Type B pancreatic cell (in vitro differentiated cells): ENCODE measurements at regions not wholly inside any gene's neighbourhood (a gene's known extent, or its start where the extent isn't known, plus 50 kb on each side); places are given as distances from the start of the nearest gene placed in this dataset.

Experiments
- DNase-seq: peaks from one replicate; pipeline ENCODE4 v3.0.0; 2021; ENCODE audit warnings: mixed read lengths; ENCODE audit not compliant: unreplicated experiment; ENCODE audit errors: extremely low spot score
- H3K27ac Mint-ChIP-seq: 2 replicates; pipeline ENCODE4 v1.8.0; 2021; ENCODE audit warnings: mild to moderate bottlenecking, mixed read lengths
- H3K27me3 Mint-ChIP-seq: 2 replicates; pipeline ENCODE4 v1.8.0; 2021; ENCODE audit warnings: mixed read lengths
- H3K36me3 Mint-ChIP-seq: 2 replicates; pipeline ENCODE4 v1.8.0; 2021; ENCODE audit warnings: mixed read lengths
- H3K4me1 Mint-ChIP-seq: one replicate; pipeline ENCODE4 v1.8.0; 2021; ENCODE audit warnings: mixed read lengths; ENCODE audit not compliant: unreplicated experiment
- H3K4me3 Mint-ChIP-seq: 2 replicates; pipeline ENCODE4 v1.8.0; 2021; ENCODE audit warnings: mild to moderate bottlenecking, mixed read lengths
- H3K9me3 Mint-ChIP-seq: 2 replicates; pipeline ENCODE4 v1.8.0; 2021; ENCODE audit warnings: mixed read lengths
- TF ChIP-seq, protein P1 (sequence below): fragments of 200-600 bp; sonication (generic); conservative IDR thresholded peaks from 2 replicates; pipeline ENCODE4 v1.5.0; 2021; ENCODE audit warnings: antibody characterized with exemption, mild to moderate bottlenecking

DNA sequence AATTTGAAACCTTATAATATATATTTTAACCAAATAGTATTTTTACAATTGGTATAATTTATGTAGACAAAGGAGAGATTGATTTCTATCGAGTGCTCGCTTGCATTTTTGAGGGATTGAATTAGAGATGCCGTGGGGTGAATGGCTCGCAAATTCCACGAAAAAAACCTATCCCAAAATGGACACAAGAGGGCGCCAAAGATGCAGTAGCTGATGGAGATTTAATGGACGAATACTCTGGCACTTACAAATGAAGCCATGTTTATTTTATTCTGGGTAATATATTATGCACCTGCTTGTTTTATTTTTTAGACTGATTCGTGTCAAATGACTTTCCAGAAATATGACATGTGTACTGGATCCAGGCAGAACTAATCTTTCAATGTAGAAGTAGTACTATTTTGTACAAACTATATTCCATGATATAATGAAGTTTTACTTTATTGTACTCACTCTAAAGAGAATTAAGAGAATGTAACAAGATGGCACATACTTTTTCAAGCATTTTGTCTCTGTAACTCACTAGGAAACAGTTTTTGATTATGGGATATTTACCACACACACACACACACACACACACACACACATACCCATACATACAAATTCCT, 505.4 kb downstream of the PLCL1 start:
- no peak overlapping the region for H3K27ac Mint-ChIP-seq
- DNase-seq: no peak
- no peaks in the 10 kb centered on the region for H3K4me1 Mint-ChIP-seq
- H3K36me3 Mint-ChIP-seq: no peaks in the 10 kb centered on the region
- H3K27me3 Mint-ChIP-seq: peaks cover 30% of the 10 kb centered on the region
- TF ChIP-seq, protein P1, sequence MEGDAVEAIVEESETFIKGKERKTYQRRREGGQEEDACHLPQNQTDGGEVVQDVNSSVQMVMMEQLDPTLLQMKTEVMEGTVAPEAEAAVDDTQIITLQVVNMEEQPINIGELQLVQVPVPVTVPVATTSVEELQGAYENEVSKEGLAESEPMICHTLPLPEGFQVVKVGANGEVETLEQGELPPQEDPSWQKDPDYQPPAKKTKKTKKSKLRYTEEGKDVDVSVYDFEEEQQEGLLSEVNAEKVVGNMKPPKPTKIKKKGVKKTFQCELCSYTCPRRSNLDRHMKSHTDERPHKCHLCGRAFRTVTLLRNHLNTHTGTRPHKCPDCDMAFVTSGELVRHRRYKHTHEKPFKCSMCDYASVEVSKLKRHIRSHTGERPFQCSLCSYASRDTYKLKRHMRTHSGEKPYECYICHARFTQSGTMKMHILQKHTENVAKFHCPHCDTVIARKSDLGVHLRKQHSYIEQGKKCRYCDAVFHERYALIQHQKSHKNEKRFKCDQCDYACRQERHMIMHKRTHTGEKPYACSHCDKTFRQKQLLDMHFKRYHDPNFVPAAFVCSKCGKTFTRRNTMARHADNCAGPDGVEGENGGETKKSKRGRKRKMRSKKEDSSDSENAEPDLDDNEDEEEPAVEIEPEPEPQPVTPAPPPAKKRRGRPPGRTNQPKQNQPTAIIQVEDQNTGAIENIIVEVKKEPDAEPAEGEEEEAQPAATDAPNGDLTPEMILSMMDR: peak; percentile 93
- H3K9me3 Mint-ChIP-seq: no peaks in the 10 kb centered on the region
- no peak overlapping the region for H3K4me3 Mint-ChIP-seq

GRCh38 chr2:198309081-198309480, 504.7 kb downstream of the PLCL1 start:
- Mint-ChIP-seq H3K36me3 (no peaks in the 10 kb centered on the region), H3K9me3 (no peaks in the 10 kb centered on the region), H3K4me1 (no peaks in the 10 kb centered on the region), H3K27me3 (peaks cover 24% of the 10 kb centered on the region), H3K4me3 (no peak overlapping the region), H3K27ac (no peak overlapping the region)
- TF ChIP-seq, protein P1: no peak
- no peak for DNase-seq

DNA sequence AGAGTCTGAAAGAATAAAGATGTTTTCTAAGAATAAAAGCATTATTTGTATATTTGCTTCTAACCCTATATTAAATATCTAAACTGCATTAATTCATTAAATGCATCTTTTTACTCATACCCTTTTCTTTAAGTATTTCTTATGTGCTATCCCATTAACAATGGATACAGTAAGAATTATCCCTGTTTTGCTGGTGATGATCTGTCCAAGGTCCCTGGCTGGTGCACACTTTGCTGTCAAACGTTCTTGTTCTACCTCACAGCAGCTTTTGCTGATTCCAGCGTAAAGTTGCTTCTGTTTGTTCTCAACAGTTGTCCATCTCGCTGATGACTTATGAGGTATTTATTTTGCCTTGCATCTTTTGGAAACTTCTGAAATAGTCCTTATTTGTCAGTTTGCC, 504.0 kb downstream of the PLCL1 start:
- Mint-ChIP-seq H3K27me3 (peaks cover 17% of the 10 kb centered on the region), H3K27ac (no peak overlapping the region), H3K9me3 (no peaks in the 10 kb centered on the region), H3K4me3 (no peak overlapping the region), H3K4me1 (no peaks in the 10 kb centered on the region), H3K36me3 (no peaks in the 10 kb centered on the region)
- no peak for DNase-seq
- TF ChIP-seq, protein P1: no peak

DNA sequence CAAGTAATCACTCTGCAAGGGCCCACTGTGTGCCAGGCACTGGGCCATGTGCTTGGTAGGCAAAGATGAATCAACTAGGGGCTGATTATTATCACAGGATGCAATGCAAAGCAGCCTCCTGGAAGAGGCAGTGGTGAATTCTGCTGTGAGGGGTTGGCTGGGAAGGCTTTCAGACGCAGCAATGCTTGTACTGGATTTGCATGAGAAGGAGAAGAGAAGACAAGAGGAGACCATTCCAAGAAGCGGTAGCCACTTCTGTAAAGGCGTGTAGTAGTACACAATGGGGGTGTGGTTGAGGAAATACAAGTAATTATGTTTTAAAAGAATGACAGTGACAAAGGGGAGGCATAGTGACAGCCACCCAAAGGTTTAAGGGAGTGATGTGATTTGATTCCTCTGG, 502.7 kb downstream of the PLCL1 start:
- no peak for DNase-seq
- Mint-ChIP-seq H3K4me3 (no peak overlapping the region), H3K27me3 (peaks cover 6% of the 10 kb centered on the region), H3K4me1 (no peaks in the 10 kb centered on the region), H3K36me3 (no peaks in the 10 kb centered on the region), H3K27ac (no peak overlapping the region), H3K9me3 (no peaks in the 10 kb centered on the region)
- TF ChIP-seq, protein P1: no peak

GRCh38 chr2:198304859-198305258, 500.5 kb downstream of the PLCL1 start:
- H3K36me3 Mint-ChIP-seq: no peaks in the 10 kb centered on the region
- no peaks in the 10 kb centered on the region for H3K4me1 Mint-ChIP-seq
- H3K4me3 Mint-ChIP-seq: no peak overlapping the region

More at GRCh38 chr2:198304859-198305258, 500.5 kb downstream of the PLCL1 start:
- DNase-seq: no peak
- H3K9me3 Mint-ChIP-seq: no peaks in the 10 kb centered on the region
- H3K27ac Mint-ChIP-seq: no peak overlapping the region
- TF ChIP-seq, protein P1: no peak
- peaks cover 11% of the 10 kb centered on the region for H3K27me3 Mint-ChIP-seq
